GM12875 (cell line): ENCODE measurements at regions not wholly inside any gene's neighbourhood (a gene's known extent, or its start where the extent isn't known, plus 50 kb on each side); places are given as distances from the start of the nearest gene placed in this dataset.

Source experiments
- H3K4me3 ChIP-seq: one replicate; pipeline ENCODE4 v1.5.1; 2011; ENCODE audit warnings: low read depth, low read length, control low read depth
- TF ChIP-seq, protein P1 (sequence below): IDR thresholded peaks from 2 replicates; pipeline ENCODE4 v1.5.1; 2011; ENCODE audit warnings: low read depth, mild to moderate bottlenecking, control low read depth, inconsistent platforms, low read length, moderate library complexity, borderline replicate concordance; ENCODE audit not compliant: insufficient read depth

DNA sequence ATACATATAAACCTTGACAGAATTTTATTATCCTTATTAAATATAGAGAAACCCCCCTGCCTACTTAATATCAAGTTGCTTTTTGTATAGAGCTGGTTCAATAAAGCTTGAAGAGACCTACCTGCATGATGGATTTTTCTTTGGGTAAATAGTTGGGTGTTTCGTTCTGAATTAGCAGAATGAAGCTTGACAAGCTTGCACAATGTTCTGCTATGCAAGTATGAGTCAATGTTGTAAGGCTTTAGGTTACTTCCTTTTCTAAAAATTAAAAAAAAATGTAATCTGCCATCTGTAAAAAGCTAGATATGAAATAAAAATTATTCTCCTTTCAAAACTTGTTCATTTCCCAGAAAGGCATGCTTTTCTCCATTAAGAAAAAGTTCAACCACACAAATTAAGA lies 1662.6 kb upstream of the SEL1L start:
- TF ChIP-seq, protein P1, sequence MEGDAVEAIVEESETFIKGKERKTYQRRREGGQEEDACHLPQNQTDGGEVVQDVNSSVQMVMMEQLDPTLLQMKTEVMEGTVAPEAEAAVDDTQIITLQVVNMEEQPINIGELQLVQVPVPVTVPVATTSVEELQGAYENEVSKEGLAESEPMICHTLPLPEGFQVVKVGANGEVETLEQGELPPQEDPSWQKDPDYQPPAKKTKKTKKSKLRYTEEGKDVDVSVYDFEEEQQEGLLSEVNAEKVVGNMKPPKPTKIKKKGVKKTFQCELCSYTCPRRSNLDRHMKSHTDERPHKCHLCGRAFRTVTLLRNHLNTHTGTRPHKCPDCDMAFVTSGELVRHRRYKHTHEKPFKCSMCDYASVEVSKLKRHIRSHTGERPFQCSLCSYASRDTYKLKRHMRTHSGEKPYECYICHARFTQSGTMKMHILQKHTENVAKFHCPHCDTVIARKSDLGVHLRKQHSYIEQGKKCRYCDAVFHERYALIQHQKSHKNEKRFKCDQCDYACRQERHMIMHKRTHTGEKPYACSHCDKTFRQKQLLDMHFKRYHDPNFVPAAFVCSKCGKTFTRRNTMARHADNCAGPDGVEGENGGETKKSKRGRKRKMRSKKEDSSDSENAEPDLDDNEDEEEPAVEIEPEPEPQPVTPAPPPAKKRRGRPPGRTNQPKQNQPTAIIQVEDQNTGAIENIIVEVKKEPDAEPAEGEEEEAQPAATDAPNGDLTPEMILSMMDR: no peak
- H3K4me3 ChIP-seq: no peak overlapping the region

DNA sequence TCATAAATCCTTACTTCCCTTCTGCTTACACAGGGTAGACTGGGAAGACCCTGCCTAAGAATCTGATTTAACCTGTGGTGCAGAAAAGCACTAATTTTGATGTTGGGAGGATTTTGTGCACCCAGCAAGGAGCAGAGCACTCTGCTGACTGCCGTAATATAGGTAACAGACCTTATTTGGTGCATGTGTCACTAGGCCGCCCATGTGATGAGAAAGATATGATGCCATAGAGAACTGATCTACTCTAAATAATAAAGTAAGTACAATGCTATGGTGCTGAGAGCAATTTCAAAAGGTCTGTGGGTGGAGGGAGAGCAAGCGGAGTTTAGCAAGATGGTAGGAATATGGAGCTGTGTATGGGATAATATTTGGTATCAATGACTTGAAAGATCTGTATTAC lies 1663.6 kb upstream of the SEL1L start:
- H3K4me3 ChIP-seq: no peak overlapping the region
- TF ChIP-seq, protein P1: no peak

- TF ChIP-seq, protein P1: no peak
- no peak overlapping the region for H3K4me3 ChIP-seq
These were observed 1673.9 kb upstream of the SEL1L start for GRCh38 chr14:83207550-83207949.

- TF ChIP-seq, protein P1: no peak
- no peak overlapping the region for H3K4me3 ChIP-seq
These were observed 1674.7 kb upstream of the SEL1L start for GRCh38 chr14:83208341-83208740.

- TF ChIP-seq, protein P1: no peak
- H3K4me3 ChIP-seq: no peak overlapping the region
These were observed 1683.8 kb upstream of the SEL1L start for GRCh38 chr14:83217492-83217891.

DNA sequence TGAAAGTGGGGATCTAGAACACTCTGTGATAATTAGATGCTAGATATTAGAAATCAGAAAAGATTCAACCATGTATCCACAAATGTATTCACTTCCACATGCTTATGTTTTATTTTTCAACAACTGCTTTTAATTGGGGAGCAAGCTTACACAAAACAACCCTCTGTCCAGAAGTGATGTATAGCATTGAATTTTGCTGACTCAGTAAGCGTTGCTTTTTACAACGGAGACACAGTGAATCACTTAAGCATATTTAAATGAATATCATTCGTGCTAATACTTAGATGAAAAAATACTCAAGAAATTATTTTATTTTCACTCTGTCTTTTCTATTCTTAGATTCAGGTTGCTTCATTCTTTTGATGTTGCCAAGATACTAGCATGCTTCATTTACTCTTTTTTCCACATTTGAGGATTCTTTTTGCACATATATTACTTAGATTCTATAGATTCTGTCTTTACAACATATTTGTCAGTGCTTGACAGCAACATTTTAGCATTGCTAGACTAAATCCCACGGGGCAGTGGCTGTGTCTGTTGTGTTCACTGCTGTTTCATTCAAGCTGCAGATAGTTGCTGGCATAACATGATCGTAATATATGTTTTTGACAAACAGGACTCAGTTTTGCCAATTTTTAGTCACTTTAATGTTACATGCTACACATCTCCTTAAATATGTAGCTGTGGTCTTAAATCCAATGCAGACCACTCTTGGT lies 1714.4 kb upstream of the SEL1L start:
- no peak overlapping the region for H3K4me3 ChIP-seq
- TF ChIP-seq, protein P1: no peak

DNA sequence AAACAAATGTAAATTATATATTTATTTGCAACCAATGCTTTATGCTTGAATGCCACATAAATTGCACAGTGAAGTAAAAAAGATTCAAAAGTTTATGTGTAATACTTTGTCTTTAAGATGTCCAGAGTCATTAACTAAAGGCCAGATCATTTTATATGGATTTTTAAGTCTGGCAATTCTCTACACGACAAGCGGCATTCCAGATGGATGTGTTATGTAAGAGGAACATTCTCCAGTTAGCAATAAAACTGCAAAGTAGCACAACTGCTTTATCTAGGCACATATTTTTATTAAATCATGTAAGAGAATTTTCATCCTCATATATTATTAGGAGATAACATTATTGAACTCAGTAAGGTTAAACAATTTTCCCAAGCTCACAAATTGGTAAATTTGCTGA lies 1717.7 kb upstream of the SEL1L start:
- TF ChIP-seq, protein P1: no peak
- no peak overlapping the region for H3K4me3 ChIP-seq
